Heart right ventricle (tissue), 16 donors: ENCODE measurements at regions not wholly inside any gene's neighbourhood (a gene's known extent, or its start where the extent isn't known, plus 50 kb on each side); places are given as distances from the start of the nearest gene placed in this dataset.

ENCODE experiments used
- ATAC-seq, 8 donors: fragments of 200-7000 bp; cut with Tn5 transposase; one replicate each; pipeline ENCODE4 v1.9.1; 2020; ENCODE audit warnings: mild to moderate bottlenecking in 8 of 8, moderate library complexity in 8 of 8, moderate number of reproducible peaks in 1 of 8
- DNase-seq, 2 donors: peaks; one replicate each; pipeline ENCODE4 v3.0.0-alpha.2; 2020
- H3K27ac ChIP-seq, 10 donors: fragments of 200-600 bp; sonication (generic) in 2 of 10; one replicate each; pipeline versions ENCODE4 v1.5.0 to v1.8.0; 2020 to 2022; ENCODE audit warnings: mild to moderate bottlenecking in 3 of 10
- H3K27me3 ChIP-seq, 7 donors: fragments of 200-600 bp; one replicate each; pipeline ENCODE4 v1.8.0; 2021 to 2022; ENCODE audit warnings: mild to moderate bottlenecking in 2 of 7
- H3K36me3 ChIP-seq, 9 donors: fragments of 200-600 bp; sonication (generic) in 1 of 9; one replicate each; pipeline versions ENCODE4 v1.5.0 to v1.8.0; 2020 to 2022; ENCODE audit warnings: mild to moderate bottlenecking in 2 of 9
- H3K4me1 ChIP-seq, 9 donors: fragments of 200-600 bp; sonication (generic) in 1 of 9; one replicate each; pipeline versions ENCODE4 v1.5.0 to v1.8.0; 2020 to 2022; ENCODE audit warnings: mild to moderate bottlenecking in 4 of 9
- H3K4me3 ChIP-seq, 10 donors: fragments of 200-600 bp; sonication (generic) in 2 of 10; one replicate each; pipeline versions ENCODE4 v1.5.0 to v1.8.0; 2020 to 2022; ENCODE audit warnings: mild to moderate bottlenecking in 7 of 10, moderate library complexity in 2 of 10
- H3K9me3 ChIP-seq, 11 donors: fragments of 200-600 bp in 10 of 11; sonication (generic) in 2 of 11; one replicate each; pipeline versions ENCODE4 v1.5.0 to v1.8.0; 2013 to 2022; ENCODE audit warnings: mild to moderate bottlenecking in 2 of 11, control low read depth in 1 of 11, moderate library complexity in 1 of 11
- CTCF ChIP-seq, 9 donors: fragments of 200-600 bp; sonication (generic) in 2 of 9; IDR thresholded peaks; one replicate each; pipeline versions ENCODE4 v1.5.0 to v1.8.0; 2021 to 2022; ENCODE audit warnings: antibody characterized with exemption in 9 of 9, mild to moderate bottlenecking in 5 of 9, moderate library complexity in 1 of 9
- whole genome bisulfite sequencing, 2 donors: extraction: QIAGEN DNeasy Blood & Tissue Kit; methylation state at CpG; one replicate each; pipeline ENCODE4 v1.1.7; 2013; ENCODE audit warnings: inconsistent platforms in 1 of 2; 5-methylcytosine and 5-hydroxymethylcytosine counted together
- intact Hi-C, 10 donors: fragments of 100-400 bp; cut with DNase I; formaldehyde crosslinking; loops; one replicate each; pipeline versions ENCODE4 v1.11.1 to v1.14.2; 2022
- donor health status: Arrhythmogenic right ventricular cardiomyopathy.
- donor health status: ischemic (EF 13 %, LVEDD 7.1; RV severe dilation, severe dysfunction).
- donor health status: healthy with polysubstance abuse.
- donor health status: DM: no; HTN: yes; CAD: no.
- donor health status: DM: no; HTN: no; CAD: no.
- donor health status: ischemic (EF 25% LVEDD 6.9; RV normal size, moderate dysfunction).
- donor health status: ischemic (EF 25% LVEDD 5.7; RV mildly dilated, moderate dysfunction).
- donor health status: healthy.
- donor health status: DM: yes; HTN: yes; CAD: no.
- donor health status: Ischemic cardiomyopathy.
- donor health status: ischemic (EF 35%, LVEDD 5.7; RV mildly dilated, moderate dysfunction).
- donor health status: nonischemic (EF 11% LVEDD 7.7; RV severe dilation, severe dysfunction).
- donor health status: DM: yes; HTN: yes; CAD: no.
- donor health status: PGD.
- donor health status: ischemic (EF 29% LVEDD 5.4; RV normal size, mild dysfunction).
- donor health status: nonischemic (EF 23%, LVEDD 6.1; RV moderate dilation, normal function).

- peaks cover 0 to 34% (median 9%) of the 10 kb centered on the region in 11 donors for H3K9me3 ChIP-seq
- DNase-seq (no peak), ATAC-seq (no peak)
- no peak overlapping the region for H3K27ac ChIP-seq
- TF ChIP-seq CTCF (IDR thresholded peaks at IDR 0.05), result no peak
- H3K4me1 ChIP-seq, result no peaks in the 10 kb centered on the region
- H3K4me3 ChIP-seq, result no peak overlapping the region
- intact Hi-C loops, result no loop called here
- no peaks in the 10 kb centered on the region for H3K36me3 ChIP-seq
- 96 to 99% methylated on average over 2 of the region's 2 CpGs for WGBS, 2 donors
- no peaks in the 10 kb centered on the region for H3K27me3 ChIP-seq
These were observed 636.5 kb downstream of the DNAJB9 start for GRCh38 chr7:109206196-109206595.

DNA sequence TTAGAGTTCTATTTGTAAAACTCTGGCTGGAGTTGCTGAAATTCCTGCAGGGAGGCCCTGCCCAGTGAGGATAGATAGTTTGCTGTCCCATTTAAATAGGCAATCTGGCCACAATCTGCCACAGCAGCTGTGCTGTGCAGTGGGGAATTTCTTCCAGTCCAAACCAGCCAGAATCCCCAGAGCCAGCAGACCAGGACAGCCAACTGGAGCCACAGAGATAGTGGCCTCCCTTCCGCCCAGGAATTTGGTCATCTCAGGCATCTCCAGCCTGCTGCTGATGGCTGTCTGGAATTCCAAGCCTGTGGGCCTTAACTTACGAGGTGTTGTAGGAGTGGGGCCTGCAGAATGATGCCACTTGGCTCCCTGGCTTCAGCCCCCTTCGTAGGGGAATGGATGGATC, 643.4 kb downstream of the DNAJB9 start:
- no peak overlapping the region for H3K27ac ChIP-seq
- H3K4me1 ChIP-seq, result no peaks in the 10 kb centered on the region
- no peaks in the 10 kb centered on the region for H3K27me3 ChIP-seq
- no peaks in the 10 kb centered on the region for H3K36me3 ChIP-seq
- no peak for ATAC-seq
- WGBS, 2 donors, result 60 to 66% methylated on average over 3 of the region's 3 CpGs
- no peak for DNase-seq
- no peak for TF ChIP-seq CTCF (IDR thresholded peaks at IDR 0.05)
- intact Hi-C loops, result no loop called here
- H3K4me3 ChIP-seq, result no peak overlapping the region
- H3K9me3 ChIP-seq, result peaks cover 0 to 13% (median 0%) of the 10 kb centered on the region in 11 donors

DNA sequence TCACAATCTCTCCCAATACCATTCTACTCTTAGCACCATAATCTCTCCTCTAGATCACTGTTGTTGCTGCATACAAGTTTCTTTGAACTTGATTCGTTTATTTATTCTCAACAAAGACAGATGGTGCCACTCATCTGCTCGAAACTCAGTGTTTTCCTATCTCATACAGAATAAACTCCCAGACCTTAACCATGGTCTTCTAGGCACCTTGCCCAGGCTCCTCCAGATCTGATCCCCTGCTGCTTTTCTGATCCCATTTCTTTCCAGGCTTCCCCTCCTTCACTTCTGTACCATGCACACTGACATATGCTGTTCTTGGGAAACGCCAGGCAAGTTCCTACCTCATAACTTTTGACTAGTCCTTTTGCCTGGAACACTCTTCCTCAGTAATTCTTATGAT, 645.7 kb downstream of the DNAJB9 start:
- no peaks in the 10 kb centered on the region for H3K4me1 ChIP-seq
- DNase-seq (no peak), ATAC-seq (no peak)
- H3K27me3 ChIP-seq, result no peaks in the 10 kb centered on the region
- WGBS, 2 donors, result 61 to 70% methylated on average over 3 of the region's 3 CpGs
- H3K9me3 ChIP-seq, result no peaks in the 10 kb centered on the region
- no peaks in the 10 kb centered on the region for H3K36me3 ChIP-seq
- H3K27ac ChIP-seq, result no peak overlapping the region
- no peak overlapping the region for H3K4me3 ChIP-seq
- intact Hi-C loops, result no loop called here
- TF ChIP-seq CTCF (IDR thresholded peaks at IDR 0.05), result no peak

DNA sequence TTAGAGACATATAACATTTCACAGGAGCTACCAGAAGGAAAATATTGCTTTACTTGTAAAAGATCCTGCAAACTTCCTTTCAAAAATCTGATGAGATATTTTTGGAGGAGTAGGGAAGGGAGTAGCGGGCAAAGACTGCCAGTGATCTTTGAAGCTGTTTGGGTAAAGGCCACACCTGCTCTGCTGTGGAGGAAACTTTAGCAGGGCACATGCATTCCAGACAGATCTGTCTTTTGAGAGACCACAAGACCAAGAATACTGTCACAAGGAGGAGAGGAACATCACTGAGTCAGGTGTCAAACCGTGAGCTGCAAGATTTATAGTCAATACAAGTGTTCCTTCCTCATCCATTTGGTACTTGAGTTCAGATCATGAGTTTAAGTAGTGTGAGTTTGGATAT, 654.4 kb downstream of the DNAJB9 start:
- TF ChIP-seq CTCF (IDR thresholded peaks at IDR 0.05), result no peak

GRCh38 chr7:109226699-109227098, 657.0 kb downstream of the DNAJB9 start:
- ATAC-seq, result no peak
- no peak for TF ChIP-seq CTCF (IDR thresholded peaks at IDR 0.05)
- intact Hi-C loops, result no loop called here
- H3K36me3 ChIP-seq, result no peaks in the 10 kb centered on the region
- no peaks in the 10 kb centered on the region for H3K4me1 ChIP-seq
- peaks cover 0 to 19% (median 0%) of the 10 kb centered on the region in 11 donors for H3K9me3 ChIP-seq
- no peak overlapping the region for H3K27ac ChIP-seq
- H3K4me3 ChIP-seq, result no peak overlapping the region
- no peak for DNase-seq
- no peaks in the 10 kb centered on the region for H3K27me3 ChIP-seq
- WGBS, 2 donors, result 51 to 55% methylated on average over 1 of the region's 1 CpG

More for the DNA sequence above, 654.4 kb downstream of the DNAJB9 start:
- Histone ChIP-seq H3K27ac (no peak overlapping the region), H3K27me3 (no peaks in the 10 kb centered on the region), H3K36me3 (no peaks in the 10 kb centered on the region), H3K4me3 (no peak overlapping the region), H3K4me1 (no peaks in the 10 kb centered on the region), H3K9me3 (peaks cover 0 to 7% (median 0%) of the 10 kb centered on the region in 11 donors)
- no peak for ATAC-seq
- intact Hi-C loops, result no loop called here
- no peak for DNase-seq
- 61 to 69% methylated on average over 2 of the region's 2 CpGs for WGBS, 2 donors
